HuH-7.5 (cell line): ENCODE measurements at regions not wholly inside any gene's neighbourhood (a gene's known extent, or its start where the extent isn't known, plus 50 kb on each side); places are given as distances from the start of the nearest gene placed in this dataset.

Experiments used
- DNase-seq: peaks from one replicate; pipeline ENCODE4 v3.0.0; 2011; ENCODE audit warnings: low spot score

GRCh38 chr13:80585531-80585930 lies 244.6 kb upstream of the SPRY2 start:
- DNase-seq: no peak

GRCh38 chr13:80584785-80585184 lies 243.9 kb upstream of the SPRY2 start:
- no peak for DNase-seq

GRCh38 chr13:80584306-80584705 lies 243.4 kb upstream of the SPRY2 start:
- DNase-seq: no peak

- no peak for DNase-seq
Observed at GRCh38 chr13:80577926-80578670, 237.2 kb upstream of the SPRY2 start.

- DNase-seq: no peak
Observed at GRCh38 chr13:80577285-80577684, 236.4 kb upstream of the SPRY2 start.

- DNase-seq: no peak
Observed at GRCh38 chr13:80574113-80574850, 233.4 kb upstream of the SPRY2 start.

GRCh38 chr13:80572923-80573316 lies 232.0 kb upstream of the SPRY2 start:
- no peak for DNase-seq

- DNase-seq: no peak
Observed at GRCh38 chr13:80572308-80572922, 231.5 kb upstream of the SPRY2 start.

- no peak for DNase-seq
Observed at GRCh38 chr13:80571346-80572307, 230.7 kb upstream of the SPRY2 start.

GRCh38 chr13:80563439-80563838 lies 222.5 kb upstream of the SPRY2 start:
- DNase-seq: no peak

GRCh38 chr13:80562433-80563156 lies 221.7 kb upstream of the SPRY2 start:
- no peak for DNase-seq

GRCh38 chr13:80560609-80561008 lies 219.7 kb upstream of the SPRY2 start:
- no peak for DNase-seq

- no peak for DNase-seq
Observed at GRCh38 chr13:80559944-80560343, 219.0 kb upstream of the SPRY2 start.

- DNase-seq: peak; percentile 6
Observed at GRCh38 chr13:80558074-80558473, 217.1 kb upstream of the SPRY2 start.

GRCh38 chr13:80555796-80556678 lies 215.1 kb upstream of the SPRY2 start:
- no peak for DNase-seq

- no peak for DNase-seq
Observed at GRCh38 chr13:80552851-80553440, 212.0 kb upstream of the SPRY2 start.

- no peak for DNase-seq
Observed at GRCh38 chr13:80551650-80552497, 210.9 kb upstream of the SPRY2 start.

- no peak for DNase-seq
Observed at GRCh38 chr13:80550971-80551441, 210.1 kb upstream of the SPRY2 start.

GRCh38 chr13:80548915-80549314 lies 208.0 kb upstream of the SPRY2 start:
- DNase-seq: no peak
